IMR-90 (cell line): ENCODE measurements at regions not wholly inside any gene's neighbourhood (a gene's known extent, or its start where the extent isn't known, plus 50 kb on each side); places are given as distances from the start of the nearest gene placed in this dataset.

Source experiments
- ATAC-seq: fragments of 200-7000 bp; cut with Tn5 transposase; 2 replicates; pipeline ENCODE4 v1.9.1; 2020; ENCODE audit warnings: low read depth, mild to moderate bottlenecking, moderate library complexity
- BruUV-seq: library from RNA; stranded (reverse); fragments of 400-500 nt; replicated peaks from 2 replicates; lab custom pipeline; 2021; lab: Mats Ljungman, UMichigan
- CTCF ChIA-PET: fragments of 300-600 bp; formaldehyde crosslinking; extraction: SDS; loops from one replicate; lab custom pipeline; 2021; ENCODE audit warnings: antibody characterized with exemption; lab: Yijun Ruan, JAX
- POLR2A ChIA-PET: fragments of 300-600 bp; sonication (Branson Sonifier 250); formaldehyde crosslinking; loops from one replicate; lab custom pipeline; 2022; ENCODE audit warnings: antibody characterized with exemption; ENCODE audit not compliant: unreplicated experiment; lab: Charles Lee
- DNase-seq: peaks from one replicate; pipeline ENCODE4 v3.0.0; 2013
- H2AFZ ChIP-seq: replicated peaks from 2 replicates; pipeline ENCODE3; 2013; ENCODE audit warnings: low read length, mild to moderate bottlenecking; ENCODE audit not compliant: poor library complexity
- H2AK5ac ChIP-seq: 2 replicates; pipeline ENCODE4 v1.6.1; 2013; ENCODE audit warnings: low read depth, low read length, inconsistent platforms
- H2AK9ac ChIP-seq: replicated peaks from 2 replicates; pipeline ENCODE3; 2013; ENCODE audit warnings: mild to moderate bottlenecking, low read depth, low read length, moderate library complexity; ENCODE audit not compliant: poor library complexity
- H2BK120ac ChIP-seq: 2 replicates; pipeline ENCODE4 v1.6.1; 2013; ENCODE audit warnings: low read depth, low read length, inconsistent platforms
- H2BK15ac ChIP-seq: 3 replicates; pipeline ENCODE4 v1.6.1; 2013; ENCODE audit warnings: low read depth, low read length, inconsistent platforms
- H2BK20ac ChIP-seq: 2 replicates; pipeline ENCODE4 v1.6.1; 2013; ENCODE audit warnings: low read depth, mild to moderate bottlenecking, inconsistent platforms, low read length, moderate library complexity
- H2BK5ac ChIP-seq: 2 replicates; pipeline ENCODE4 v1.6.1; 2013; ENCODE audit warnings: mild to moderate bottlenecking, low read depth, low read length, inconsistent platforms; ENCODE audit not compliant: poor library complexity, severe bottlenecking
- H3K14ac ChIP-seq: replicated peaks from 2 replicates; pipeline ENCODE4 v1.6.1; 2013; ENCODE audit warnings: low read depth, low read length, inconsistent platforms
- H3K18ac ChIP-seq: 2 replicates; pipeline ENCODE4 v1.6.1; 2013; ENCODE audit warnings: low read depth, low read length, control low read depth
- H3K23ac ChIP-seq: 2 replicates; pipeline ENCODE4 v1.6.1; 2013; ENCODE audit warnings: low read depth, low read length, inconsistent platforms
- H3K27ac ChIP-seq: 2 replicates; pipeline ENCODE4 v1.5.1; 2013; ENCODE audit warnings: mild to moderate bottlenecking, control low read depth, low read length; ENCODE audit not compliant: insufficient read depth
- H3K27me3 ChIP-seq: 2 replicates; pipeline ENCODE4 v1.6.1; 2013; ENCODE audit warnings: low read length; ENCODE audit not compliant: control insufficient read depth, insufficient read depth
- H3K36me3 ChIP-seq: 2 replicates; pipeline ENCODE4 v1.6.1; 2013; ENCODE audit warnings: low read length, mixed read lengths; ENCODE audit not compliant: control insufficient read depth, insufficient read depth
- H3K4ac ChIP-seq: 2 replicates; pipeline ENCODE4 v1.6.1; 2013; ENCODE audit warnings: low read depth, low read length, inconsistent platforms
- H3K4me1 ChIP-seq: 2 replicates; pipeline ENCODE4 v1.6.1; 2013; ENCODE audit warnings: low read length, mixed read lengths; ENCODE audit not compliant: control insufficient read depth, insufficient read depth
- H3K4me2 ChIP-seq: 2 replicates; pipeline ENCODE4 v1.6.1; 2013; ENCODE audit warnings: low read depth, mild to moderate bottlenecking, control low read depth, low read length, moderate library complexity
- H3K4me3 ChIP-seq: 2 replicates; pipeline ENCODE4 v1.5.1; 2013; ENCODE audit warnings: low read depth, mild to moderate bottlenecking, control low read depth, low read length, moderate library complexity; ENCODE audit not compliant: insufficient read depth
- H3K56ac ChIP-seq: 2 replicates; pipeline ENCODE4 v1.6.1; 2013; ENCODE audit warnings: low read length, inconsistent platforms; ENCODE audit not compliant: insufficient read depth; ENCODE audit errors: extremely low read depth
- H3K79me1 ChIP-seq, 2 experiments: 2 replicates each; pipeline ENCODE4 v1.6.1; 2013; ENCODE audit warnings: low read length in 2 of 2, inconsistent platforms in 1 of 2, low read depth in 1 of 2
- H3K9ac ChIP-seq: 2 replicates; pipeline ENCODE4 v1.6.1; 2013; ENCODE audit warnings: low read depth, low read length, control low read depth
- H3K9me1 ChIP-seq: 2 replicates; pipeline ENCODE4 v1.6.1; 2013; ENCODE audit warnings: low read length, inconsistent platforms; ENCODE audit not compliant: insufficient read depth
- H3K9me3 ChIP-seq: 2 replicates; pipeline ENCODE4 v1.6.1; 2013; ENCODE audit warnings: low read length; ENCODE audit not compliant: control insufficient read depth, insufficient read depth
- H4K20me1 ChIP-seq: 2 replicates; pipeline ENCODE4 v1.6.1; 2013; ENCODE audit warnings: low read length, inconsistent platforms; ENCODE audit not compliant: insufficient read depth
- H4K5ac ChIP-seq: 2 replicates; pipeline ENCODE4 v1.6.1; 2013; ENCODE audit warnings: mild to moderate bottlenecking, low read depth, low read length, control low read depth
- H4K8ac ChIP-seq, 2 experiments: 2 replicates each; pipeline ENCODE4 v1.6.1; 2013; ENCODE audit warnings: low read depth in 2 of 2, low read length in 2 of 2, control low read depth in 1 of 2, inconsistent platforms in 1 of 2
- H4K91ac ChIP-seq: 2 replicates; pipeline ENCODE4 v1.6.1; 2013; ENCODE audit warnings: low read depth, low read length, inconsistent platforms; ENCODE audit not compliant: insufficient read depth
- BHLHE40 ChIP-seq: fragments of 150-350 bp; IDR thresholded peaks from 2 replicates; pipeline ENCODE4 v1.6.1; 2016; ENCODE audit warnings: mild to moderate bottlenecking, low read depth, low read length
- CEBPB ChIP-seq: IDR thresholded peaks from 2 replicates; pipeline ENCODE4 v1.6.1; 2012; ENCODE audit warnings: low read depth, low read length, improper control_type of control experiment
- CHD1 ChIP-seq: IDR thresholded peaks from 2 replicates; pipeline ENCODE4 v1.6.1; 2012; ENCODE audit warnings: low read depth, low read length, improper control_type of control experiment
- CTCF ChIP-seq: conservative IDR thresholded peaks from 2 replicates; pipeline ENCODE4 v1.5.1; 2012; ENCODE audit warnings: mild to moderate bottlenecking, low read depth, low read length, improper control_type of control experiment
- ELK1 ChIP-seq: fragments of 150-350 bp; IDR thresholded peaks from 2 replicates; pipeline ENCODE4 v1.6.1; 2016; ENCODE audit warnings: low read depth, mild to moderate bottlenecking, low read length, moderate library complexity, borderline replicate concordance
- FOS ChIP-seq: fragments of 150-350 bp; IDR thresholded peaks from 2 replicates; pipeline ENCODE4 v1.6.1; 2016; ENCODE audit warnings: low read depth, low read length
- MAFK ChIP-seq: IDR thresholded peaks from 2 replicates; pipeline ENCODE4 v1.6.1; 2012; ENCODE audit warnings: low read depth, low read length, improper control_type of control experiment
- MXI1 ChIP-seq: IDR thresholded peaks from 2 replicates; pipeline ENCODE4 v1.6.1; 2012; ENCODE audit warnings: low read depth, mild to moderate bottlenecking, low read length, moderate library complexity, borderline replicate concordance
- NFE2L2 ChIP-seq: fragments of 150-350 bp; IDR thresholded peaks from 2 replicates; pipeline ENCODE4 v1.6.1; 2016; ENCODE audit warnings: low read depth, mild to moderate bottlenecking, low read length
- POLR2A ChIP-seq: IDR thresholded peaks from 2 replicates; pipeline ENCODE4 v1.6.1; 2012; ENCODE audit warnings: mild to moderate bottlenecking, low read depth, low read length
- RAD21 ChIP-seq: IDR thresholded peaks from 2 replicates; pipeline ENCODE4 v1.6.1; 2012; ENCODE audit warnings: low read length, improper control_type of control experiment
- RCOR1 ChIP-seq: IDR thresholded peaks from 2 replicates; pipeline ENCODE4 v1.6.1; 2012; ENCODE audit warnings: mild to moderate bottlenecking, low read length, improper control_type of control experiment; ENCODE audit not compliant: insufficient replicate concordance
- RFX5 ChIP-seq: IDR thresholded peaks from 2 replicates; pipeline ENCODE4 v1.8.0; 2012; ENCODE audit warnings: low read depth, mild to moderate bottlenecking, low read length, moderate library complexity
- SMC3 ChIP-seq: fragments of 150-350 bp; IDR thresholded peaks from 2 replicates; pipeline ENCODE4 v1.6.1; 2016; ENCODE audit warnings: low read depth, mild to moderate bottlenecking, antibody characterized with exemption, low read length, moderate library complexity
- USF2 ChIP-seq: fragments of 150-350 bp; IDR thresholded peaks from 2 replicates; pipeline ENCODE4 v1.6.1; 2017; ENCODE audit warnings: mild to moderate bottlenecking, antibody characterized with exemption, low read length, low read depth
- WGBS, 2 experiments: methylation state at CpG; one replicate each; pipeline versions ENCODE4 v1.1.5 to v1.1.7; 2013; ENCODE audit warnings: missing lambda C conversion rate in 2 of 2; ENCODE audit not compliant: insufficient read length in 1 of 2; ENCODE audit errors: extremely low coverage in 2 of 2; 5-methylcytosine and 5-hydroxymethylcytosine counted together
- dilution Hi-C: fragments of 300-500 bp; cut with HindIII; formaldehyde crosslinking; loops from one replicate; pipeline ENCODE4 v1.14.3; 2018; ENCODE audit warnings: low sequenced_read_pairs; ENCODE audit not compliant: unreplicated experiment
- in situ Hi-C: fragments of 300-500 bp; cut with MboI; formaldehyde crosslinking; loops from 3 replicates; pipeline ENCODE4 v1.14.3; 2019; ENCODE audit warnings: low sequenced_read_pairs, inconsistent platforms, mixed read lengths
- intact Hi-C: fragments of 100-400 bp; cut with micrococcal nuclease; formaldehyde crosslinking; loops from 2 replicates; pipeline ENCODE4 v1.10.0; 2022

- no peak overlapping the region for H3K18ac ChIP-seq
- intact Hi-C loops (no loop called here), dilution Hi-C loops (no loop called here), in situ Hi-C loops (no loop called here)
- no peak overlapping the region for H2BK120ac ChIP-seq
- no peak overlapping the region for H4K91ac ChIP-seq
- H2AK5ac ChIP-seq, result no peak overlapping the region
- no TSS peak for BruUV-seq
- no peaks in the 10 kb centered on the region for H3K4me1 ChIP-seq
- H4K8ac ChIP-seq, result no peak overlapping the region
- H3K27me3 ChIP-seq, result peaks cover 8% of the 10 kb centered on the region
- no peak overlapping the region for H3K4me2 ChIP-seq
- H3K4me3 ChIP-seq, result no peak overlapping the region
- ChIA-PET POLR2A (no interaction called here), CTCF (interaction anchor here (0.5 kb wide), 1 partner anchor 87 kb away, joined by 3 read pairs; no protein-coding TSS in a partner anchor)
- H4K5ac ChIP-seq, result no peak overlapping the region
- no peaks in the 10 kb centered on the region for H3K79me1 ChIP-seq
- H2AK9ac ChIP-seq, result no peak overlapping the region
- DNase-seq (no peak), ATAC-seq (no peak)
- no peak overlapping the region for H3K27ac ChIP-seq
- no peak overlapping the region for H3K9ac ChIP-seq
- H4K20me1 ChIP-seq, result no peaks in the 10 kb centered on the region
- no peak overlapping the region for H3K56ac ChIP-seq
- H2BK15ac ChIP-seq, result no peak overlapping the region
- H2BK5ac ChIP-seq, result no peak overlapping the region
- no peak overlapping the region for H2BK20ac ChIP-seq
- no peak overlapping the region for H3K23ac ChIP-seq
- TF ChIP-seq POLR2A, result no peak
- no peak for TF ChIP-seq RCOR1
- no peak for TF ChIP-seq ELK1
- no peak for TF ChIP-seq FOS
- no peak for TF ChIP-seq CHD1
- no peak for TF ChIP-seq RAD21
- TF ChIP-seq MXI1, result no peak
- no peak for TF ChIP-seq CEBPB
- TF ChIP-seq BHLHE40, result no peak
- no peak for TF ChIP-seq USF2
- no peak for TF ChIP-seq MAFK
- TF ChIP-seq RFX5, result no peak
- no peak for TF ChIP-seq CTCF
- TF ChIP-seq SMC3, result no peak
- TF ChIP-seq NFE2L2, result no peak
- H2AFZ ChIP-seq, result no peak overlapping the region
- no peaks in the 10 kb centered on the region for H3K9me3 ChIP-seq
- no peak overlapping the region for H3K14ac ChIP-seq
- H3K4ac ChIP-seq, result no peak overlapping the region
- WGBS, 2 experiments, result no CpG with 5 or more reads among the region's 3 CpGs
- H3K36me3 ChIP-seq, result no peaks in the 10 kb centered on the region
- H3K9me1 ChIP-seq, result no peaks in the 10 kb centered on the region
These were observed 287.1 kb upstream of the ADRA1B start for GRCh38 chr5:159629158-159629557.
